Ascending aorta (tissue), 2 donors: ENCODE measurements at regions not wholly inside any gene's neighbourhood (a gene's known extent, or its start where the extent isn't known, plus 50 kb on each side); places are given as distances from the start of the nearest gene placed in this dataset.

Experiments used
- DNase-seq, 2 donors: peaks; one replicate each; pipeline ENCODE4 v3.0.0-alpha.2; 2019; ENCODE audit warnings: low spot score in 2 of 2
- H3K27ac ChIP-seq, 2 donors: fragments of 200-600 bp; sonication (generic); one replicate each; pipeline ENCODE4 v1.5.1; 2016 to 2017; ENCODE audit warnings: mild to moderate bottlenecking in 1 of 2
- H3K27me3 ChIP-seq: fragments of 200-600 bp; sonication (generic); one replicate; pipeline ENCODE4 v1.5.1; 2017
- H3K36me3 ChIP-seq, 2 donors: fragments of 200-600 bp; sonication (generic); one replicate each; pipeline ENCODE4 v1.5.1; 2016
- H3K4me1 ChIP-seq, 2 donors: fragments of 200-600 bp; sonication (generic); one replicate each; pipeline ENCODE4 v1.5.1; 2016 to 2017; ENCODE audit warnings: mild to moderate bottlenecking in 1 of 2
- H3K4me3 ChIP-seq, 2 donors: fragments of 200-600 bp; sonication (generic); one replicate each; pipeline ENCODE4 v1.5.1; 2016 to 2017; ENCODE audit warnings: mild to moderate bottlenecking in 1 of 2
- H3K9me3 ChIP-seq, 2 donors: fragments of 200-600 bp; sonication (generic); one replicate each; pipeline ENCODE4 v1.5.1; 2016
- CTCF ChIP-seq, 3 experiments: fragments of 200-600 bp in 2 of 3; fragments of 450-650 bp in 1 of 3; sonication (generic) in 2 of 3; IDR thresholded peaks; one replicate each; pipeline ENCODE4 v1.5.1; 2016 to 2019; ENCODE audit warnings: antibody characterized with exemption in 3 of 3, mild to moderate bottlenecking in 1 of 3, moderate library complexity in 1 of 3
- intact Hi-C: fragments of 100-400 bp; cut with DNase I; formaldehyde crosslinking; loops from one replicate; pipeline ENCODE4 v1.15.1; 2023

GRCh38 chr10:63930584-63930983 is 409.4 kb downstream of the REEP3 start:
- no peaks in the 10 kb centered on the region for H3K27me3 ChIP-seq
- intact Hi-C loops, result no loop called here

GRCh38 chr10:63935705-63936104 is 414.5 kb downstream of the REEP3 start:
- no peak for DNase-seq
- H3K27me3 ChIP-seq, result no peaks in the 10 kb centered on the region
- H3K9me3 ChIP-seq, result no peaks in the 10 kb centered on the region
- H3K36me3 ChIP-seq, result no peaks in the 10 kb centered on the region
- TF ChIP-seq CTCF (IDR thresholded peaks at IDR 0.05), result no peak
- intact Hi-C loops, result no loop called here
- H3K4me3 ChIP-seq, result no peak overlapping the region
- H3K4me1 ChIP-seq, result no peaks in the 10 kb centered on the region
- H3K27ac ChIP-seq, result no peak overlapping the region

More at GRCh38 chr10:63930584-63930983, 409.4 kb downstream of the REEP3 start:
- Histone ChIP-seq H3K4me1 (no peaks in the 10 kb centered on the region), H3K36me3 (no peaks in the 10 kb centered on the region), H3K9me3 (no peaks in the 10 kb centered on the region), H3K27ac (no peak overlapping the region), H3K4me3 (no peak overlapping the region)
- TF ChIP-seq CTCF (IDR thresholded peaks at IDR 0.05), result no peak
- DNase-seq, result no peak

- no peaks in the 10 kb centered on the region for H3K4me1 ChIP-seq
- TF ChIP-seq CTCF (IDR thresholded peaks at IDR 0.05), result no peak
- H3K27me3 ChIP-seq, result no peaks in the 10 kb centered on the region
- no peak overlapping the region for H3K27ac ChIP-seq
- intact Hi-C loops, result no loop called here
- H3K9me3 ChIP-seq, result no peaks in the 10 kb centered on the region
- no peak for DNase-seq
- H3K4me3 ChIP-seq, result no peak overlapping the region
- no peaks in the 10 kb centered on the region for H3K36me3 ChIP-seq
These were observed 419.2 kb downstream of the REEP3 start for GRCh38 chr10:63940277-63940922.

GRCh38 chr10:63964406-63964805 is 443.2 kb downstream of the REEP3 start:
- no peak for DNase-seq
- no peak overlapping the region for H3K27ac ChIP-seq
- intact Hi-C loops, result no loop called here
- no peaks in the 10 kb centered on the region for H3K9me3 ChIP-seq
- H3K27me3 ChIP-seq, result no peaks in the 10 kb centered on the region
- TF ChIP-seq CTCF (IDR thresholded peaks at IDR 0.05), result no peak
- H3K4me3 ChIP-seq, result no peak overlapping the region
- no peaks in the 10 kb centered on the region for H3K36me3 ChIP-seq
- H3K4me1 ChIP-seq, result no peaks in the 10 kb centered on the region

GRCh38 chr10:63965846-63966245 is 444.6 kb downstream of the REEP3 start:
- Histone ChIP-seq H3K9me3 (no peaks in the 10 kb centered on the region), H3K27ac (no peak overlapping the region), H3K4me3 (no peak overlapping the region), H3K27me3 (no peaks in the 10 kb centered on the region), H3K36me3 (no peaks in the 10 kb centered on the region), H3K4me1 (no peaks in the 10 kb centered on the region)
- TF ChIP-seq CTCF (IDR thresholded peaks at IDR 0.05), result no peak
- intact Hi-C loops, result no loop called here
- no peak for DNase-seq
